Spleen (tissue), 7 donors: ENCODE measurements at regions not wholly inside any gene's neighbourhood (a gene's known extent, or its start where the extent isn't known, plus 50 kb on each side); places are given as distances from the start of the nearest gene placed in this dataset.

Experiments
- POLR2A ChIP-seq, 3 donors: fragments of 450-650 bp; IDR thresholded peaks; one replicate each; pipeline ENCODE4 v1.5.1; 2017; ENCODE audit warnings: antibody characterized with exemption in 3 of 3, mild to moderate bottlenecking in 1 of 3
- POLR2AphosphoS5 ChIP-seq, 3 donors: sonication (generic); formaldehyde crosslinking; IDR thresholded peaks; one replicate each; pipeline ENCODE4 v1.5.1; 2017; ENCODE audit warnings: antibody characterized with exemption in 3 of 3
- TF ChIP-seq, protein P1 (sequence below), 11 experiments: fragments of 200-600 bp in 7 of 11; fragments of 450-650 bp in 4 of 11; sonication (generic) in 4 of 11; IDR thresholded peaks in 8 of 11; conservative IDR thresholded peaks in 3 of 11; 1 replicate in 7 of 11; 2 replicates in 4 of 11; pipeline versions ENCODE4 v1.4.0 to v1.8.0; 2016 to 2021; ENCODE audit warnings: antibody characterized with exemption in 11 of 11, inconsistent platforms in 4 of 11, mild to moderate bottlenecking in 1 of 11
- donor health status: DM: no; HTN: no; CAD: no; lungs with moderate emphysema.
- donor health status: DM: no; HTN: no; CAD: no.
- donor health status: DM: no; HTN: no; CAD: no.

DNA sequence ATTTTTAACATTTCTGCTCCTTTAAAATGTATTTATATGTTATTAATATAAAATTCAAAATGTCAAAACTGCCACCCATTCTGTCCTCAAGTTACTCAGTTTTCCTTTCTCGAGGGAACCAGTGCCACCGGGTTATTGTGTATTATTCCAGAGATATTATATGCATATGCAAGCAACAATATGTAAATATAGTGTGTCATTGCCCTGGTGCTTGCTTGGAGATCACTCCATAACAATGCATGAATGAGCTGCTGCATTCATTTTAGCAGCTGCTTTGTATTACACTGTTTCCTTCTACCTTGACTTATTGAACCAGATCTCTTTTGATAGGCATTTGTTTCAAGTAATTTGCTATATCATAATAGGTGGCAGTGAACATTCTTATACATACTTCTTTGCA, 509.1 kb downstream of the MCTP2 start:
- TF ChIP-seq, protein P1, sequence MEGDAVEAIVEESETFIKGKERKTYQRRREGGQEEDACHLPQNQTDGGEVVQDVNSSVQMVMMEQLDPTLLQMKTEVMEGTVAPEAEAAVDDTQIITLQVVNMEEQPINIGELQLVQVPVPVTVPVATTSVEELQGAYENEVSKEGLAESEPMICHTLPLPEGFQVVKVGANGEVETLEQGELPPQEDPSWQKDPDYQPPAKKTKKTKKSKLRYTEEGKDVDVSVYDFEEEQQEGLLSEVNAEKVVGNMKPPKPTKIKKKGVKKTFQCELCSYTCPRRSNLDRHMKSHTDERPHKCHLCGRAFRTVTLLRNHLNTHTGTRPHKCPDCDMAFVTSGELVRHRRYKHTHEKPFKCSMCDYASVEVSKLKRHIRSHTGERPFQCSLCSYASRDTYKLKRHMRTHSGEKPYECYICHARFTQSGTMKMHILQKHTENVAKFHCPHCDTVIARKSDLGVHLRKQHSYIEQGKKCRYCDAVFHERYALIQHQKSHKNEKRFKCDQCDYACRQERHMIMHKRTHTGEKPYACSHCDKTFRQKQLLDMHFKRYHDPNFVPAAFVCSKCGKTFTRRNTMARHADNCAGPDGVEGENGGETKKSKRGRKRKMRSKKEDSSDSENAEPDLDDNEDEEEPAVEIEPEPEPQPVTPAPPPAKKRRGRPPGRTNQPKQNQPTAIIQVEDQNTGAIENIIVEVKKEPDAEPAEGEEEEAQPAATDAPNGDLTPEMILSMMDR (IDR thresholded peaks at IDR 0.05 in 8 of 11, conservative IDR thresholded peaks at IDR 0.05 in 3 of 11) = no peak
- TF ChIP-seq POLR2A (IDR thresholded peaks at IDR 0.05) (no peak), POLR2AphosphoS5 (IDR thresholded peaks at IDR 0.05) (no peak)
